Thymus (tissue), 11 donors: ENCODE measurements at regions not wholly inside any gene's neighbourhood (a gene's known extent, or its start where the extent isn't known, plus 50 kb on each side); places are given as distances from the start of the nearest gene placed in this dataset.
A peak's percentile ranks its signal among the peaks of the same experiment; 100 is the strongest.

Experiments
- DNase-seq, 9 donors: peaks; one replicate each; pipeline ENCODE4 v3.0.0-alpha.2; 2013; ENCODE audit warnings: low spot score in 9 of 9, low read depth in 6 of 9, missing footprints in 1 of 9
- H3K27ac ChIP-seq, 2 donors: one replicate each; pipeline ENCODE4 v1.5.1; 2013; ENCODE audit warnings: control low read depth in 1 of 2, low read depth in 1 of 2, low read length in 1 of 2, mild to moderate bottlenecking in 1 of 2, moderate library complexity in 1 of 2
- H3K27me3 ChIP-seq, 2 donors: one replicate each; pipeline ENCODE4 v1.5.1; 2013; ENCODE audit warnings: low read length in 1 of 2; ENCODE audit not compliant: control insufficient read depth in 2 of 2, insufficient read depth in 1 of 2
- H3K36me3 ChIP-seq, 2 donors: one replicate each; pipeline ENCODE4 v1.5.1; 2013; ENCODE audit warnings: low read length in 1 of 2, mild to moderate bottlenecking in 1 of 2, moderate library complexity in 1 of 2; ENCODE audit not compliant: control insufficient read depth in 2 of 2, insufficient read depth in 2 of 2
- H3K4me1 ChIP-seq, 2 donors: one replicate each; pipeline ENCODE4 v1.5.1; 2013; ENCODE audit warnings: low read length in 2 of 2; ENCODE audit not compliant: control insufficient read depth in 2 of 2, insufficient read depth in 2 of 2
- H3K4me3 ChIP-seq, 2 donors: one replicate each; pipeline ENCODE4 v1.5.1; 2013; ENCODE audit warnings: low read length in 2 of 2, control low read depth in 1 of 2, mild to moderate bottlenecking in 1 of 2
- H3K9me3 ChIP-seq, 2 donors: one replicate each; pipeline ENCODE4 v1.5.1; 2013; ENCODE audit warnings: low read length in 1 of 2, mild to moderate bottlenecking in 1 of 2; ENCODE audit not compliant: control insufficient read depth in 2 of 2, insufficient read depth in 1 of 2
- WGBS: extraction: QIAGEN DNeasy Blood & Tissue Kit; methylation state at CpG from one replicate; pipeline ENCODE4 v1.1.7; 2013; 5-methylcytosine and 5-hydroxymethylcytosine counted together
- donor health status: healthy.

DNA sequence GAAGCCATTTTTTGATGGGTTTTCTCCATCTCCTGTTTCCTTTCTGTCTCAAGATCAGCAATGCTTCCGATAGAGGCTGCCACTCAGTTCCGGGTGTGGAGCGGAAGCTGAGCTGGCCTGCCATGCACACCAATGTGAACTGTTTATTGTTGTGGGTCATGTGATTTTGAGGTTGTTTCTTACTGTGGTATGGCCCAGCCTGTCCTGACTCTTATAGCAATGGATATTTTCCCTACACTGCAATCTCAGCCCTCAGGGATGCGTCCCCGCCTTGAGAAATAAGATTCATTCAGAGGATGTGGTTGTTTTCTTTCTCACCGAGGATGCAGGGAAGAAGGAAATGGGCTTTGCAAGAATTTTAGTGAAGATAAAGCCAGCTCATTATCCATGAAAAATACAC, 134.7 kb downstream of the PFKFB3 start:
- no peak for DNase-seq
- H3K9me3 ChIP-seq, result peaks cover 0 to 4% of the 10 kb centered on the region in 2 donors
- WGBS, result 86% methylated on average over 6 of the region's 6 CpGs

DNA sequence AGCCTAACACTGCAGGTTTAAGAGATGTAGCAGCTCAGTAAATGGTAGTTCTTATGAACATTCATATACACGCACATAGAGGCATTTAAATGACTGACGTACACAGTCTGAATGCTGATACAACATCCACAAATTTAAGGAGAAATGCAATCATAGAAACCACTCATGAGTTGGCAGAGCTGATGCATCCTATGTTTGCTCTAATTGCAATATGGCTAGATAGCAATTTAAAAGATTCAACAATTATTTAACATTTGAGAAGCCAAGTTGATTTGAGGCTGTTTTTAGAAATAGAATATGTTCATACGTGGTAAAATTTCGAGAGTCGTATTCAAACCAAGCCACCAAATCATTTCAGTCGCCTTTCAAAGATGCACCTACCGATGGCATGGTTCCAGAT, 135.6 kb downstream of the PFKFB3 start:
- Histone ChIP-seq H3K36me3 (no peaks in the 10 kb centered on the region), H3K27ac (no peak overlapping the region)
- 83% methylated on average over 7 of the region's 7 CpGs for WGBS

More for the DNA sequence above, 134.7 kb downstream of the PFKFB3 start:
- Histone ChIP-seq H3K36me3 (no peaks in the 10 kb centered on the region), H3K27me3 (peaks cover 0 to 5% of the 10 kb centered on the region in 2 donors), H3K4me1 (no peaks in the 10 kb centered on the region), H3K27ac (no peak overlapping the region), H3K4me3 (no peak overlapping the region)

GRCh38 chr10:6339891-6340290, 137.2 kb downstream of the PFKFB3 start:
- H3K36me3 ChIP-seq, result no peaks in the 10 kb centered on the region
- peaks cover 0 to 12% of the 10 kb centered on the region in 2 donors for H3K27me3 ChIP-seq
- no peak for DNase-seq
- over 99% methylated on average over 5 of the region's 5 CpGs for WGBS
- no peak overlapping the region for H3K4me3 ChIP-seq
- H3K27ac ChIP-seq, result no peak overlapping the region
- H3K9me3 ChIP-seq, result no peaks in the 10 kb centered on the region
- H3K4me1 ChIP-seq, result no peaks in the 10 kb centered on the region

More for the DNA sequence above, 135.6 kb downstream of the PFKFB3 start:
- no peak for DNase-seq
- no peak overlapping the region for H3K4me3 ChIP-seq
- H3K27me3 ChIP-seq, result peaks cover 0 to 5% of the 10 kb centered on the region in 2 donors
- H3K4me1 ChIP-seq, result no peaks in the 10 kb centered on the region
- H3K9me3 ChIP-seq, result no peaks in the 10 kb centered on the region

GRCh38 chr10:6342096-6342685, 139.5 kb downstream of the PFKFB3 start:
- Histone ChIP-seq H3K27ac (no peak overlapping the region), H3K4me1 (peaks cover 4 to 6% of the 10 kb centered on the region in 2 donors), H3K4me3 (no peak overlapping the region), H3K9me3 (no peaks in the 10 kb centered on the region), H3K36me3 (no peaks in the 10 kb centered on the region), H3K27me3 (peaks cover 0 to 12% of the 10 kb centered on the region in 2 donors)
- 85% methylated on average over 10 of the region's 10 CpGs for WGBS
- no peak for DNase-seq

DNA sequence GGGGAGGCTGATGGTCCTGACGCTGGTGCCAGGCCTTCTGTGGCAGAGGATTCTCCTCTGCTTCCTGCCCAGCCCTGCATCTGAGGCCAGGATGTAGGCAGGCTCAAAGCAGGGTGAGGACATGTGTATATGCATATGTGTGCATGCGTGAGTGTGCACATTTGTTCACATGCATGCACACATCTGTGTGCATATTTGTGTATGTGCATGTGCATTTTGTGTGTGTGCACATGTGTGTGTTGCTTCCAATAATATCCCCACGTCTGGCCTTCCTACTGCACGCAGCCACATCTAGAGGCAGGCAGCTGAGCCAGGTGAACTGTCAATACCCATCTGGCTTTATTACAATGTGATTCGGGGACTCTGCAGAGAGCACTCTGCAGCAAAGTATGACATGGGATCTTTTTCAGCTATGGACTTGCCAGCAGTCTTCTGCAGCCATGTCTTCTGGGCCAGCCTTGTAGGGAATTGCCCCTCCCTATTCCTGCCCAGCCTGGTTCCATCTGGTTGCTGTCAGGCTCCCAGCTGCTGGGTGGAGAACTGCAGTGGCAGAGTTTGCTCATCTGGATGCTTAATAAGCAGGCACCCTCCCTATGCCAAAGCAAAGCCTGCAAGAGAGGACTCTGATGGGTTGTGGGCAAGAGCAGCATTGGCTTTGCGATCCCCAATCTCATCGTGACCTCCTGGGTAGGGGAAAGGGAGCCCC, 140.7 kb downstream of the PFKFB3 start:
- 93% methylated on average over 7 of the region's 7 CpGs for WGBS

GRCh38 chr10:6345404-6345803, 142.7 kb downstream of the PFKFB3 start:
- H3K36me3 ChIP-seq, result no peaks in the 10 kb centered on the region
- H3K27me3 ChIP-seq, result peaks cover 0 to 20% of the 10 kb centered on the region in 2 donors
- no peak for DNase-seq
- peaks cover 14 to 21% of the 10 kb centered on the region in 2 donors for H3K4me1 ChIP-seq
- no peaks in the 10 kb centered on the region for H3K9me3 ChIP-seq
- H3K27ac ChIP-seq, result no peak overlapping the region
- no peak overlapping the region for H3K4me3 ChIP-seq
- 93% methylated on average over 1 of the region's 1 CpG for WGBS

More for the DNA sequence above, 140.7 kb downstream of the PFKFB3 start:
- Histone ChIP-seq H3K9me3 (no peaks in the 10 kb centered on the region), H3K4me1 (peaks cover 12 to 19% of the 10 kb centered on the region in 2 donors), H3K4me3 (no peak overlapping the region), H3K36me3 (no peaks in the 10 kb centered on the region), H3K27ac (no peak overlapping the region), H3K27me3 (peaks cover 0 to 10% of the 10 kb centered on the region in 2 donors)
- DNase-seq, result no peak

DNA sequence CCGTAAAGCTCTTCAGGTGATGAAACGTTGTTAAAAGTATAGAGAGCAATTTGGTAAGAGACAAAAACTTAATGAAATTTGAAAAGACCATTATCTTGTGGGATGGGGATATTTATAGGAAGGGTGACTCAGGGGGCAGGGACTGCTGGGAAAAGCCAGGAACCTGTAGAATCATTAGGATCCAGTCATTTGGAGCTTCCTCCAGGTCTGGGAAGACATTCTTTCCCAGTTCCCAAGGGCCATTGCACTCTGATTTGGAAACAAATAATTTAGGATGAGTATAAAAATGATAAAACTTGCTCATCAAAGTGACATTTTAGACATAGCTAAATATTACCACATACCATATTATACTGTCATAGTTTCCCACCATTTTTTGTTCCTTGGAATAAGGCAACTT, 143.9 kb downstream of the PFKFB3 start:
- no peak overlapping the region for H3K4me3 ChIP-seq
- peaks cover 14 to 21% of the 10 kb centered on the region in 2 donors for H3K4me1 ChIP-seq
- DNase-seq, result no peak
- H3K36me3 ChIP-seq, result no peaks in the 10 kb centered on the region
- H3K9me3 ChIP-seq, result no peaks in the 10 kb centered on the region
- H3K27ac ChIP-seq, result no peak overlapping the region
- 98% methylated on average over 2 of the region's 2 CpGs for WGBS
- H3K27me3 ChIP-seq, result peaks cover 0 to 23% of the 10 kb centered on the region in 2 donors

- no peak for DNase-seq
- no peaks in the 10 kb centered on the region for H3K36me3 ChIP-seq
- H3K27ac ChIP-seq, result peak overlapping the region in 1 of 2 donors; percentile 83
- 38% methylated on average over 13 of the region's 13 CpGs for WGBS
- no peaks in the 10 kb centered on the region for H3K9me3 ChIP-seq
- H3K27me3 ChIP-seq, result peaks cover 0 to 23% of the 10 kb centered on the region in 2 donors
- peaks cover 14 to 21% of the 10 kb centered on the region in 2 donors for H3K4me1 ChIP-seq
- H3K4me3 ChIP-seq, result peak overlapping the region in 1 of 2 donors; percentile 38
These were observed 144.7 kb downstream of the PFKFB3 start for GRCh38 chr10:6347391-6347951.
